Spleen (tissue), 11 donors: ENCODE measurements at regions not wholly inside any gene's neighbourhood (a gene's known extent, or its start where the extent isn't known, plus 50 kb on each side); places are given as distances from the start of the nearest gene placed in this dataset.

Experiments
- DNase-seq: peaks from one replicate; pipeline ENCODE4 v3.0.0-alpha.2; 2020
- H3K27ac ChIP-seq, 8 donors: fragments of 200-600 bp; sonication (generic) in 7 of 8; 1 replicate in 4 of 8; 2 replicates in 4 of 8; pipeline versions ENCODE4 v1.5.0 to v1.8.0; 2016 to 2021; ENCODE audit warnings: inconsistent platforms in 4 of 8, mild to moderate bottlenecking in 4 of 8, moderate library complexity in 1 of 8
- H3K27me3 ChIP-seq, 7 donors: fragments of 200-600 bp; sonication (generic) in 6 of 7; replicated peaks in 1 of 7; 1 replicate in 4 of 7; 2 replicates in 3 of 7; pipeline versions ENCODE4 v1.5.0 to v1.8.0; 2016 to 2021; ENCODE audit warnings: inconsistent platforms in 3 of 7, mild to moderate bottlenecking in 1 of 7
- H3K36me3 ChIP-seq, 6 donors: fragments of 200-600 bp; sonication (generic) in 5 of 6; 1 replicate in 4 of 6; 2 replicates in 2 of 6; pipeline versions ENCODE4 v1.5.0 to v1.8.0; 2016 to 2021; ENCODE audit warnings: inconsistent platforms in 2 of 6
- H3K4me1 ChIP-seq, 6 donors: fragments of 200-600 bp; sonication (generic) in 5 of 6; 1 replicate in 3 of 6; 2 replicates in 3 of 6; pipeline versions ENCODE4 v1.5.0 to v1.8.0; 2016 to 2021; ENCODE audit warnings: inconsistent platforms in 3 of 6
- H3K4me3 ChIP-seq, 8 donors: fragments of 200-600 bp; sonication (generic) in 7 of 8; 1 replicate in 4 of 8; 2 replicates in 4 of 8; pipeline versions ENCODE4 v1.5.0 to v1.8.0; 2016 to 2021; ENCODE audit warnings: inconsistent platforms in 4 of 8, mild to moderate bottlenecking in 4 of 8, moderate library complexity in 2 of 8
- H3K9me3 ChIP-seq, 8 donors: fragments of 200-600 bp; sonication (generic) in 7 of 8; 1 replicate in 4 of 8; 2 replicates in 4 of 8; pipeline versions ENCODE4 v1.5.0 to v1.8.0; 2016 to 2021; ENCODE audit warnings: inconsistent platforms in 4 of 8
- POLR2A ChIP-seq, 3 donors: fragments of 450-650 bp; IDR thresholded peaks; one replicate each; pipeline ENCODE4 v1.5.1; 2017; ENCODE audit warnings: antibody characterized with exemption in 3 of 3, mild to moderate bottlenecking in 1 of 3
- POLR2AphosphoS5 ChIP-seq, 3 donors: sonication (generic); formaldehyde crosslinking; IDR thresholded peaks; one replicate each; pipeline ENCODE4 v1.5.1; 2017; ENCODE audit warnings: antibody characterized with exemption in 3 of 3
- WGBS, 5 donors: extraction: QIAGEN DNeasy Blood & Tissue Kit in 3 of 5; methylation state at CpG; one replicate each; pipeline versions ENCODE4 v1.1.5 to v1.1.7; 2013 to 2018; 5-methylcytosine and 5-hydroxymethylcytosine counted together
- intact Hi-C: fragments of 100-400 bp; cut with DNase I; formaldehyde crosslinking; loops from one replicate; pipeline ENCODE4 v1.15.0; 2023; ENCODE audit warnings: low total_unique reads
- TF ChIP-seq, protein P1 (sequence below), 11 experiments: fragments of 200-600 bp in 7 of 11; fragments of 450-650 bp in 4 of 11; sonication (generic) in 4 of 11; IDR thresholded peaks in 8 of 11; conservative IDR thresholded peaks in 3 of 11; 1 replicate in 7 of 11; 2 replicates in 4 of 11; pipeline versions ENCODE4 v1.4.0 to v1.8.0; 2016 to 2021; ENCODE audit warnings: antibody characterized with exemption in 11 of 11, inconsistent platforms in 4 of 11, mild to moderate bottlenecking in 1 of 11
- donor health status: healthy with polysubstance abuse.
- donor health status: DM: no; HTN: no; CAD: no; lungs with moderate emphysema.
- donor health status: DM: no; HTN: no; CAD: no.
- donor health status: Bipolar disorder and iron deficiency.
- donor health status: healthy.
- donor health status: DM: no; HTN: no; CAD: no.
- donor health status: DM: yes; HTN: yes; CAD: no.

DNA sequence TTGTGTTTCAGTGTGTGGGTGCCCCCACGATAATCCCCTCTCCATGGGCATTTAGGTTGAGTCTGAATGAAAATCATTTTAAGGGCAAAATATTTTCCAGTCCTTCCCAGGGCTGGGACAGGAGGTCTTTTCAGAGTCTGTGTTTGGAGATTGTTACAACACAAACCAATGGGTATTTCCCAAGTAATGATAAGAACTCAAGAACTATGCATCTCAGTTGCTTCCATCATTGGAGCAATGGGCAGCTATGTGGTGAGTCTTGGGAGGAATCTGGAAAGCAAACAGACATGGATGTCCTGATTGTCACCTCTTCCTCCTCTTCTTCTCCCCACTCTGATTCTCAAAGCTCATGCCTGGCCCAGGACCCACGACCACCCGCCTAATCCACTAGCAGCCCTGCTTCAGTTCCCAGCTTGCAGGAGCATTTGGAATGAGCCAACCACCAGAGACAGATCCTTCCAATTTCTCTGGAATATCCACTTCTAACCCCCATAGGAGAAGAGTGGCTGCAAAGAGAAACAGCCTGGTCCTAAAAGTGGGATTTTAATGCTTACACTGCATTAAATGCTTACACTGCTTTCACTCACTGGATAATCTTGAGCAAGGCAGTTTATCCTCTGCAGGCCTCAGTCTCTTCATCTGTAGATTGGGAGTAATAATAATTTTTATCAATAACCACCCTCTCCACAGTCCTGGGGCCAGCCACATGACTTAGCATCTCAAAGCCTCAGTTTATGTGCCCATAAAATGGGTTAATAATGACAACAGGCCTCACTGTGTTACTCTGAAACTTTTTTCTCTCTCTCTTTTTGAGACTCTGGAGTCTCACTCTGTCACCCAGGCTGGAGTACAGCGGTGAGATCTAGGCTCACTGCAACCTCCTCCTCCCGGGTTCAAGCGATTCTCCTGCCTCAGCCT lies 404.3 kb downstream of the MN1 start:
- Histone ChIP-seq H3K4me1 (no peaks in the 10 kb centered on the region), H3K27me3 (peaks cover 0 to 46% (median 4%) of the 10 kb centered on the region in 7 donors), H3K4me3 (no peak overlapping the region), H3K36me3 (no peaks in the 10 kb centered on the region), H3K27ac (no peak overlapping the region), H3K9me3 (peaks cover 0 to 14% (median 0%) of the 10 kb centered on the region in 8 donors)
- 81 to 93% (median 84%) methylated on average over 6 of the region's 6 CpGs for WGBS, 5 donors
- DNase-seq: no peak
- intact Hi-C loops: no loop called here
- TF ChIP-seq POLR2AphosphoS5 (IDR thresholded peaks at IDR 0.05) (no peak), POLR2A (IDR thresholded peaks at IDR 0.05) (no peak)
- TF ChIP-seq, protein P1, sequence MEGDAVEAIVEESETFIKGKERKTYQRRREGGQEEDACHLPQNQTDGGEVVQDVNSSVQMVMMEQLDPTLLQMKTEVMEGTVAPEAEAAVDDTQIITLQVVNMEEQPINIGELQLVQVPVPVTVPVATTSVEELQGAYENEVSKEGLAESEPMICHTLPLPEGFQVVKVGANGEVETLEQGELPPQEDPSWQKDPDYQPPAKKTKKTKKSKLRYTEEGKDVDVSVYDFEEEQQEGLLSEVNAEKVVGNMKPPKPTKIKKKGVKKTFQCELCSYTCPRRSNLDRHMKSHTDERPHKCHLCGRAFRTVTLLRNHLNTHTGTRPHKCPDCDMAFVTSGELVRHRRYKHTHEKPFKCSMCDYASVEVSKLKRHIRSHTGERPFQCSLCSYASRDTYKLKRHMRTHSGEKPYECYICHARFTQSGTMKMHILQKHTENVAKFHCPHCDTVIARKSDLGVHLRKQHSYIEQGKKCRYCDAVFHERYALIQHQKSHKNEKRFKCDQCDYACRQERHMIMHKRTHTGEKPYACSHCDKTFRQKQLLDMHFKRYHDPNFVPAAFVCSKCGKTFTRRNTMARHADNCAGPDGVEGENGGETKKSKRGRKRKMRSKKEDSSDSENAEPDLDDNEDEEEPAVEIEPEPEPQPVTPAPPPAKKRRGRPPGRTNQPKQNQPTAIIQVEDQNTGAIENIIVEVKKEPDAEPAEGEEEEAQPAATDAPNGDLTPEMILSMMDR (IDR thresholded peaks at IDR 0.05 in 8 of 11, conservative IDR thresholded peaks at IDR 0.05 in 3 of 11): no peak

DNA sequence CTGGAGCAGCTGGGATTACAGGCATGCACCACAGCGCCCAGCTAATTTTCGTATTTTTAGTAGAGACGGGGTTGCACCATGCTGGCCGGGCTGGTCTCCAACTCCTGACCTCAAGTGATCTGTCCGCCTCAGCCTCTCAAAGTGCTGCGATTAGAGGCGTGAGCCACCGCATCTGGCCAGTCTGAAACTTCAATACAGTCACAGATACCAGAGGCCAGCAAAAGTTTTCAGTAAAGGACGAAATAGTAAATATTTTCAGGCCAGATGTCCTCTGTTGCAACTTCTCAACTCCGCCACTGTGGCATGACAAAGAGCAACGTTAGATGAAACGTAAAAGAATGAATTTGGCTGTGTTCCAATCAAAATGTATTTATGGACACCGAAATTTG lies 403.6 kb downstream of the MN1 start:
- Histone ChIP-seq H3K27me3 (peaks cover 0 to 46% (median 4%) of the 10 kb centered on the region in 7 donors), H3K4me1 (no peaks in the 10 kb centered on the region), H3K27ac (no peak overlapping the region), H3K4me3 (no peak overlapping the region), H3K9me3 (peaks cover 0 to 20% (median 0%) of the 10 kb centered on the region in 8 donors), H3K36me3 (no peaks in the 10 kb centered on the region)
- TF ChIP-seq, protein P1 (IDR thresholded peaks at IDR 0.05 in 8 of 11, conservative IDR thresholded peaks at IDR 0.05 in 3 of 11): no peak
- no peak for TF ChIP-seq POLR2A (IDR thresholded peaks at IDR 0.05)
- TF ChIP-seq POLR2AphosphoS5 (IDR thresholded peaks at IDR 0.05): no peak
- intact Hi-C loops: no loop called here
- whole genome bisulfite sequencing, 5 donors: 64 to 75% (median 72%) methylated on average over 13 of the region's 13 CpGs
- DNase-seq: no peak

DNA sequence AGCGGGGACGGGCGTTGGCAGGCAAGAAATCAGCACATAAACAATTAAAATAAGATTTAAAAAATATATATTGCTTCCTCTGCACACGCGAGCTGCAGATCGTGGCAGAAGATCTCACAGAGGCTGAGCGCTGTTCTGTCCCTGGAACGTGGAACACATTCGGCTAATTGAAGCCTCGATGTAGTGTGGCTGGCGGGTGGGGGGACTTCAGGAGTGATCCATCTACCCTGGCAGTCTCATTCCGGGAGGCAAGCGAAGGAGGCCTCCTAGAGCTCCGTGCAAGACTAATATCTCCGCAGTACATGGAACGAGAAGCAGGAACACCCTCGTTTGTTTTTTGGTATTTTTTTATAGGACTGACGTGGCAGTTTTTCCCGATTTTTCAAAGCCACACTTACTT lies 402.4 kb downstream of the MN1 start:
- intact Hi-C loops: no loop called here
- H3K9me3 ChIP-seq: peaks cover 0 to 23% (median 0%) of the 10 kb centered on the region in 8 donors
- no peaks in the 10 kb centered on the region for H3K36me3 ChIP-seq
- H3K27ac ChIP-seq: no peak overlapping the region
- TF ChIP-seq, protein P1 (IDR thresholded peaks at IDR 0.05 in 8 of 11, conservative IDR thresholded peaks at IDR 0.05 in 3 of 11): no peak
- no peak for TF ChIP-seq POLR2AphosphoS5 (IDR thresholded peaks at IDR 0.05)
- TF ChIP-seq POLR2A (IDR thresholded peaks at IDR 0.05): no peak
- no peaks in the 10 kb centered on the region for H3K4me1 ChIP-seq
- no peak overlapping the region for H3K4me3 ChIP-seq
- DNase-seq: peak; percentile 36
- peaks cover 0 to 40% (median 4%) of the 10 kb centered on the region in 7 donors for H3K27me3 ChIP-seq
- 45 to 58% (median 49%) methylated on average over 19 of the region's 19 CpGs for WGBS, 5 donors

DNA sequence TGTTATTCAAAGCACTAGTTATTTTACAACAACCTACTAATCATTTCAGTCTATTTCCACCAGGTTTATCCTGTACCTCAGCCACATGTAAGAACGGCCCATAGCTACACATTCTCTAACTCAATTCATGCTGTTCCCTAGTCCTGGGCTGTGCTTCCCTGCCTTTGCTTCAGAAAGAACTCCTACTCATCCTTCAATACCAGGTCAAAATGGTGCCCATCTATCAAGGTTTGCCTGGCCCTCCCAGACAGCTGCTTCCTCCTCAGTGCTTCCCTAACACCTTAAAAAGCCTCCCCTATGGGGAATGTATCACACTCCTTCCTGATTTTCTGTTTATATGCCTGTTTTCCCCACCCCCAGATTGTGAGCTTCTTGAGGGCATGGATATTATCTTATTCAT lies 400.7 kb downstream of the MN1 start:
- no peak for DNase-seq
- H3K9me3 ChIP-seq: peaks cover 0 to 23% (median 0%) of the 10 kb centered on the region in 8 donors
- intact Hi-C loops: loop anchor here (10.0 kb wide), 1 partner anchor 404 kb away; the partner anchor contains the start of gene MN1
- 0 to 29% (median 0%) methylated on average over 1 of the region's 1 CpG for WGBS, 5 donors
- H3K36me3 ChIP-seq: no peaks in the 10 kb centered on the region
- TF ChIP-seq POLR2AphosphoS5 (IDR thresholded peaks at IDR 0.05) (no peak), POLR2A (IDR thresholded peaks at IDR 0.05) (no peak)
- TF ChIP-seq, protein P1 (IDR thresholded peaks at IDR 0.05 in 8 of 11, conservative IDR thresholded peaks at IDR 0.05 in 3 of 11): no peak
- no peak overlapping the region for H3K27ac ChIP-seq
- H3K4me1 ChIP-seq: no peaks in the 10 kb centered on the region
- H3K4me3 ChIP-seq: no peak overlapping the region
- peaks cover 0 to 36% (median 4%) of the 10 kb centered on the region in 7 donors for H3K27me3 ChIP-seq
